ENCODE measurements at regions not wholly inside any gene's neighbourhood (a gene's known extent, or its start where the extent isn't known, plus 50 kb on each side); places are given as distances from the start of the nearest gene placed in this dataset.
"Not testable (repeated sequence)": the region's sequence is repeated elsewhere in the genome, so short reads cannot be mapped to it uniquely, and the experiment has no call there.

GRCh38 chr16:79988721-79989220 is 388.2 kb upstream of the MAF start:
- in situ Hi-C loops (cut with MboI; ENCODE audit: low pct_unique_long_range_greater_than_20kb, low sequenced_read_pairs, unreplicated experiment) = no loop called here
- no peak for TF ChIP-seq CTCF (IDR thresholded peaks at IDR 0.05; ENCODE audit: extremely low read depth, insufficient read depth, missing control alignments)
- DNase-seq (ENCODE audit: low spot score) = no peak

DNA sequence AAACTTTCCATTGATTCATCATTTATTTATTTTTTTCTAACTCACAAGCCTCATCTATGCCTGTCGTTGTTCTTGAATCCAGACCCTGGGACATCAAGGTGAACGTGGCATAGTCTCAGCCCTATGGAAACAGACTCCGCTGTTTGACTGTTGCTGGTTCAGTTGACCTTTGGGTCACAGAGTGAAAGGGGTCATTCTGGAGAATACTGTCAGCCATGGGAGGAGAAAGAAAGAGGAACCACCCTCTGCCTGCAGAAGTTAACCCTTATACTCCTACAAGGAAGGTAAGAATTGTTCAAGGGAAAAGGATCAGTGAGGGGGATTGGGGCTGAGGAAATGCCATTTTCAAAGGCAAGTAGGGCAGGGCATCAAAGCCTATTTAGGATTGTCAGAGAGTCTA is 387.6 kb upstream of the MAF start:
- TF ChIP-seq CTCF (IDR thresholded peaks at IDR 0.05; ENCODE audit: extremely low read depth, insufficient read depth, missing control alignments) = no peak
- DNase-seq (ENCODE audit: low spot score) = no peak
- in situ Hi-C loops (cut with MboI; ENCODE audit: low pct_unique_long_range_greater_than_20kb, low sequenced_read_pairs, unreplicated experiment) = no loop called here

DNA sequence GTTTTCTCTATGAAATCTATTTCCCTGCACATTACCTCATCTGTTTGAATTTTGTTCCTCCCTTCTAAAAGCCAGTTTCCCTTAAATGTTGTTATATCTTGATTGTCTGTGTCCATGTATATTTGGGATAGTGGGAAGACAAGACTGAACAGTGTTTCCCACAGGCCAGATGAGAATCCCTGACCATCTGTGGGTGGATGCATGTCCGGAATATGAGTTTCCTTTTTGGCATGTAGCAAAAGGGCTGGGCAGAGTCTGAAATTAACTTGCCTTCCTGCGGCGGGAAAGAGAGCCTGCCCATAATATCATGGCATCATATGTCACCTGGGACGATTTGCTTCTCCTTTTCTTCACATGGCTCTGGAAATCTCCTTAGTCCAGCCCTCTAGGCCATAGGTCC is 385.8 kb upstream of the MAF start:
- in situ Hi-C loops (cut with MboI; ENCODE audit: low pct_unique_long_range_greater_than_20kb, low sequenced_read_pairs, unreplicated experiment) = no loop called here
- no peak for DNase-seq (ENCODE audit: low spot score)
- no peak for TF ChIP-seq CTCF (IDR thresholded peaks at IDR 0.05; ENCODE audit: extremely low read depth, insufficient read depth, missing control alignments)

GRCh38 chr16:79985606-79986005 is 385.1 kb upstream of the MAF start:
- in situ Hi-C loops (cut with MboI; ENCODE audit: low pct_unique_long_range_greater_than_20kb, low sequenced_read_pairs, unreplicated experiment) = no loop called here
- no peak for TF ChIP-seq CTCF (IDR thresholded peaks at IDR 0.05; ENCODE audit: extremely low read depth, insufficient read depth, missing control alignments)

DNA sequence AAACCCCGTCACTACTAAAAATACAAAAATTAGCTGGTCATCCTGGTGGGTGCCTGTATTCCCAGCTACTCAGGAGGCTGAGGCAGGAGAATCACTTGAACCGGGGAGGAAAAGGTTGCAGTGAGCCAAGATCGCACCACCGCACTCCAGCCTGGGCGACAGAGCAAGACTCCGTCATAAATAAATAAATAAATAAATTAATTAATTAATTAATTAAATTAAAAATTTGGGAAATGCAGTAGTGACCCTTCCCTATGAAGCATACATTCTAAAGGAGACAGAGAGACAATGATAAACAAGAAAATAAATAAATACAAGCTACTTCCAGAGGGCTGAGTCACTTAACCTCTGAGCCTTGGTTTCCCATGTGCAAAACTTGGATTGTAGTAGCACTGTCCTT is 383.6 kb upstream of the MAF start:
- in situ Hi-C loops (cut with MboI; ENCODE audit: low pct_unique_long_range_greater_than_20kb, low sequenced_read_pairs, unreplicated experiment); DNase-seq (ENCODE audit: low spot score): not testable (repeated sequence)

More at GRCh38 chr16:79985606-79986005, 385.1 kb upstream of the MAF start:
- no peak for DNase-seq (ENCODE audit: low spot score)

DNA sequence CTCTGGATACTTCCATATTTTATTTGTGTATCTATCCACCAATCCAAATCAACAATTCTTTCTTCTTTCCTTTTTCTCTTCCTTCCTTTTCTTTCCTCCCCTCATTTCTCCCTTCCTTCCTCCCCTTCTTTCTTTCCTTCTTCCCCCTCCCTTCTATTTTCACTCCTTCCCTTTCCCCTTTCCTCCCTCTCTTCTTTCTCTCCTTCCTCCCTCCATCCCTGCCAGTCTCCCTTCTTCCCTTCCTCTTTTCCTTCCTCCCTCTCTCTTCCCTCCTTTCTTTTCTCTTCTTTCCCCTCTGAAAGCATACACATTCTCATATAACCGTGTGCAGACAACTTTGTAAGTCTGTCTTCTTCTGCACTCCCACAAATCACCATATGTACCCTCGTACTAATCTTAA is 382.3 kb upstream of the MAF start:
- in situ Hi-C loops (cut with MboI; ENCODE audit: low pct_unique_long_range_greater_than_20kb, low sequenced_read_pairs, unreplicated experiment) = no loop called here
- no peak for DNase-seq (ENCODE audit: low spot score)
- TF ChIP-seq CTCF (IDR thresholded peaks at IDR 0.05; ENCODE audit: extremely low read depth, insufficient read depth, missing control alignments) = no peak

DNA sequence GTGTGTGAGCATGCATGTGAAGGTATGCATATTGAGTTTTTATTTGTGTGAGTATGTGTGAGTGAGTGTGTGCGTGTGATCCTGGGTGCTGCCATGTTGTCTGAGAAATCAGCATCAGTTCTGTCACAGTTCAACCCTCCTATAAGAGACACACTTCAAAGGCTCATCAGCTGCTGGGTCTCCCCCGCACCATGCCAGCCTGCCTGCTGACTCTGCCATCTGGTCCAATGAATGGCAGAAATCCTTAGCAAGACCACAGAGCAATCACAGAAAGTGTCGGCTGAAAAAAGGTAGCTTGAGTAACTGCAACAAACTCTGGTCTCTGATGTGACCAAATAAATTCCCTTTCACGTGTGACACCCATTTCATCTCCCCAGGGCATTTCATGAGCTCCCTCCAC is 381.8 kb upstream of the MAF start:
- in situ Hi-C loops (cut with MboI; ENCODE audit: low pct_unique_long_range_greater_than_20kb, low sequenced_read_pairs, unreplicated experiment) = no loop called here
- no peak for TF ChIP-seq CTCF (IDR thresholded peaks at IDR 0.05; ENCODE audit: extremely low read depth, insufficient read depth, missing control alignments)
- no peak for DNase-seq (ENCODE audit: low spot score)

All from GM13977 (cell line).